Thymus (tissue), 11 donors: ENCODE measurements at regions not wholly inside any gene's neighbourhood (a gene's known extent, or its start where the extent isn't known, plus 50 kb on each side); places are given as distances from the start of the nearest gene placed in this dataset.
A peak's percentile ranks its signal among the peaks of the same experiment; 100 is the strongest.
"Not testable (repeated sequence)": the region's sequence is repeated elsewhere in the genome, so short reads cannot be mapped to it uniquely, and the experiment has no call there.

Source experiments
- DNase-seq, 9 donors: peaks; one replicate each; pipeline ENCODE4 v3.0.0-alpha.2; 2013; ENCODE audit warnings: low spot score in 9 of 9, low read depth in 6 of 9, missing footprints in 1 of 9
- H3K27ac ChIP-seq, 2 donors: one replicate each; pipeline ENCODE4 v1.5.1; 2013; ENCODE audit warnings: control low read depth in 1 of 2, low read depth in 1 of 2, low read length in 1 of 2, mild to moderate bottlenecking in 1 of 2, moderate library complexity in 1 of 2
- H3K27me3 ChIP-seq, 2 donors: one replicate each; pipeline ENCODE4 v1.5.1; 2013; ENCODE audit warnings: low read length in 1 of 2; ENCODE audit not compliant: control insufficient read depth in 2 of 2, insufficient read depth in 1 of 2
- H3K36me3 ChIP-seq, 2 donors: one replicate each; pipeline ENCODE4 v1.5.1; 2013; ENCODE audit warnings: low read length in 1 of 2, mild to moderate bottlenecking in 1 of 2, moderate library complexity in 1 of 2; ENCODE audit not compliant: control insufficient read depth in 2 of 2, insufficient read depth in 2 of 2
- H3K4me1 ChIP-seq, 2 donors: one replicate each; pipeline ENCODE4 v1.5.1; 2013; ENCODE audit warnings: low read length in 2 of 2; ENCODE audit not compliant: control insufficient read depth in 2 of 2, insufficient read depth in 2 of 2
- H3K4me3 ChIP-seq, 2 donors: one replicate each; pipeline ENCODE4 v1.5.1; 2013; ENCODE audit warnings: low read length in 2 of 2, control low read depth in 1 of 2, mild to moderate bottlenecking in 1 of 2
- H3K9me3 ChIP-seq, 2 donors: one replicate each; pipeline ENCODE4 v1.5.1; 2013; ENCODE audit warnings: low read length in 1 of 2, mild to moderate bottlenecking in 1 of 2; ENCODE audit not compliant: control insufficient read depth in 2 of 2, insufficient read depth in 1 of 2
- WGBS: extraction: QIAGEN DNeasy Blood & Tissue Kit; methylation state at CpG from one replicate; pipeline ENCODE4 v1.1.7; 2013; 5-methylcytosine and 5-hydroxymethylcytosine counted together
- donor health status: healthy.

- no peak for DNase-seq
- Histone ChIP-seq H3K36me3 (peaks cover 12 to 14% of the 10 kb centered on the region in 2 donors), H3K4me1 (peaks cover 4 to 11% of the 10 kb centered on the region in 2 donors), H3K27me3 (no peaks in the 10 kb centered on the region), H3K4me3 (no peak overlapping the region), H3K9me3 (no peaks in the 10 kb centered on the region), H3K27ac (no peak overlapping the region)
- WGBS: 97% methylated on average over 6 of the region's 6 CpGs
Observed at GRCh38 chr17:45577571-45578279, 87.2 kb upstream of the PLEKHM1 start.

- Histone ChIP-seq H3K9me3 (no peaks in the 10 kb centered on the region), H3K4me1 (peaks cover 7 to 16% of the 10 kb centered on the region in 2 donors), H3K27me3 (no peaks in the 10 kb centered on the region), H3K36me3 (peaks cover 12 to 15% of the 10 kb centered on the region in 2 donors), H3K4me3 (no peak overlapping the region), H3K27ac (no peak overlapping the region)
- DNase-seq: peak in 1 of 9 donors; percentile 19
- 98% methylated on average over 10 of the region's 10 CpGs for WGBS
Observed at GRCh38 chr17:45578516-45579455, 88.3 kb upstream of the PLEKHM1 start.

- Histone ChIP-seq H3K27ac (no peak overlapping the region), H3K4me1 (peaks cover 7 to 16% of the 10 kb centered on the region in 2 donors)
- peak in 1 of 9 donors; percentile 16 for DNase-seq
Observed at GRCh38 chr17:45579529-45580495, 89.3 kb upstream of the PLEKHM1 start.

GRCh38 chr17:45580924-45581323 is 90.4 kb upstream of the PLEKHM1 start:
- no peak for DNase-seq
- Histone ChIP-seq H3K4me1 (peaks cover 7 to 16% of the 10 kb centered on the region in 2 donors), H3K4me3 (no peak overlapping the region), H3K27ac (no peak overlapping the region), H3K27me3 (no peaks in the 10 kb centered on the region), H3K9me3 (peaks cover 0 to 2% of the 10 kb centered on the region in 2 donors), H3K36me3 (peaks cover 12 to 15% of the 10 kb centered on the region in 2 donors)
- 92% methylated on average over 7 of the region's 7 CpGs for WGBS

More at GRCh38 chr17:45579529-45580495, 89.3 kb upstream of the PLEKHM1 start:
- 92% methylated on average over 7 of the region's 7 CpGs for WGBS
- Histone ChIP-seq H3K9me3 (peaks cover 0 to 2% of the 10 kb centered on the region in 2 donors), H3K4me3 (no peak overlapping the region), H3K27me3 (no peaks in the 10 kb centered on the region), H3K36me3 (peaks cover 12 to 15% of the 10 kb centered on the region in 2 donors)

GRCh38 chr17:45581860-45582259 is 91.3 kb upstream of the PLEKHM1 start:
- peaks cover 0 to 2% of the 10 kb centered on the region in 2 donors for H3K9me3 ChIP-seq
- H3K36me3 ChIP-seq: peaks cover 11% of the 10 kb centered on the region in 2 donors
- DNase-seq: no peak
- WGBS: 94% methylated on average over 9 of the region's 9 CpGs
- H3K27me3 ChIP-seq: no peaks in the 10 kb centered on the region
- H3K4me3 ChIP-seq: no peak overlapping the region
- H3K4me1 ChIP-seq: peaks cover 7 to 16% of the 10 kb centered on the region in 2 donors
- no peak overlapping the region for H3K27ac ChIP-seq

GRCh38 chr17:45584092-45585036 is 93.8 kb upstream of the PLEKHM1 start:
- Histone ChIP-seq H3K36me3 (peaks cover 7% of the 10 kb centered on the region in 2 donors), H3K27ac (peak overlapping the region; percentile 96 to 98), H3K9me3 (peaks cover 0 to 2% of the 10 kb centered on the region in 2 donors), H3K4me1 (peaks cover 7 to 16% of the 10 kb centered on the region in 2 donors), H3K4me3 (peak overlapping the region; percentile 78 to 89), H3K27me3 (no peaks in the 10 kb centered on the region)
- peak; percentile 40 to 94 (median 68) for DNase-seq
- under 1% methylated on average over 62 of the region's 62 CpGs for WGBS

GRCh38 chr17:45585037-45585733 is 94.7 kb upstream of the PLEKHM1 start:
- under 1% methylated on average over 54 of the region's 56 CpGs for WGBS
- not testable (repeated sequence) for H3K4me1 ChIP-seq

More at GRCh38 chr17:45585037-45585733, 94.7 kb upstream of the PLEKHM1 start:
- peak; percentile 65 to 96 (median 84) for DNase-seq
- not testable (repeated sequence) for H3K27me3 ChIP-seq, H3K9me3 ChIP-seq, H3K36me3 ChIP-seq
- H3K27ac ChIP-seq: peak overlapping the region; percentile 96 to 98
- peak overlapping the region; percentile 78 to 89 for H3K4me3 ChIP-seq
